ENCODE measurements at regions not wholly inside any gene's neighbourhood (a gene's known extent, or its start where the extent isn't known, plus 50 kb on each side); places are given as distances from the start of the nearest gene placed in this dataset.
"Not testable (repeated sequence)": the region's sequence is repeated elsewhere in the genome, so short reads cannot be mapped to it uniquely, and the experiment has no call there.

DNA sequence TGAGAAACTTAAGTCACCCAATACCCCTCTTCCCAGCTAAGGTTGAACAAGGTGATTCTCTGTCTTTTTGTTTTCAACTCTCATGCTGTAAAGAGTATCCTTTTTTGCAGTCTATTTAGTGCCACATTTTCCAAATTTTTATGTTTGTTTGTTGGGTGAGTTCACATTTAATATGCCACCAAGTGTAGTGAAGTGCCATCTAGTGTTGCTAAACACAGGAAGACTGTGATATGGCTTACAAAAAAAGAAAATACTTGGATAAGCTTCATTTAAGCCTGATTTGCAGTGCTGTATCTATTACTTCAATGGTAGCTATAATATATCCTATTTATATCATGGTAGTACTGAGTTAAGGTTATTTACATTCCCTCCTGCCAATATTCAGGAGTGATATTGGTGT, 319.2 kb upstream of the CHORDC1 start:
- DNase-seq (ENCODE audit: low spot score), result no peak

DNA sequence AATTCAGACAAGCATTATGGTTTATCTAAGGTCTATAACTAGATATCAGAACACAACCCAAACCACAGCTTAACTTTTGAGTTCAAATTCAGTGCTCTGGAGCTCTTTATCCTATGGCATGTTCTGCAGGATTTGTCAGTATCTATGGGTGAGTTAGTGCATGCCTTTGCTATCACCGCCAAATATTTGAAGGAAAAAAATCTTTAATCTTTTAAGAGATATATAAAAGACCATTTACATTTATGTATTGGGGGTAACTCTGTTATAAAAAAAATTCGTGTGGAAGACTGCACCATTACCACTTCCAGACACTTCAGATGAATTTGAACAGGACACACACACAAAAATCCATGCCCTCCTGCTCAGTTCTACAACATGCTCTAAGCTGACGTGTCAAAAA, 313.5 kb upstream of the CHORDC1 start:
- DNase-seq (ENCODE audit: low spot score), result no peak

DNA sequence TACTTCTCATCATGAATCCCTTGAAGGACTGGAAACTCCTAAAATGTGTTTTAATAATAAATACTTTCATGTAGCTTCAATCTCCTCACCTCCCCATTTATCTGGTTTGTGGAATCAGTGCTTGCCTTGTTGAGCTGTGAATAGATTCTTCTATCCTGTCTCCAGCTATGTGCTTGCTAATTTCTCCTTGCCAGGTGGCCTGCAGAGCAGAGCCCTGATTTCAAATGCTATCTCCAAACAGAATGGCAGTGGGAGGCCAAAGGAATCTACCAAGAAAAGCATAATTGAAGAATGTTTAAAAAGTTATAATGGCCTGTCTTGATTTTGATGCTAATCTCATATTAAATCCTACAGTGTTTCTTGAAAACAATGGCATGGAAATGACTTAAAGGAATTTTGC, 309.3 kb upstream of the CHORDC1 start:
- DNase-seq (ENCODE audit: low spot score), result no peak

DNA sequence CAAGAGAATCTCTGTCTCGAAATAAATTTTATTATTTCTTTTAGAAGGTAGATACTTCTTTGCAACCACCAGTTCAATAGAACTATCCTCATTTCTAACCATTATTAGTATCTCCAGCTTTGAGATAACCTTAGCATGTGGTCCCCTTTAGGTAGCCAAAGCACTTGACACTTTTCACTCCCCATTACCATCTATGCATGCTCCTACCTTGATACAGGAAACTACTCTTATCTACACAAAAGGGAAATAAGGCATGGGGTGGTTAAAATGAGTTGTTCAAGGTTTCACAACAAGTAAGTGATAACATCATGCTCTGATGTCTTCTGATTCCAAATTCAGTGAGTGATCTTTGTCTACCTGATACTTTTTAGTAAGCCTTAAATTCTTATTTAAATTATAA, 308.2 kb upstream of the CHORDC1 start:
- DNase-seq (ENCODE audit: low spot score), result no peak

DNA sequence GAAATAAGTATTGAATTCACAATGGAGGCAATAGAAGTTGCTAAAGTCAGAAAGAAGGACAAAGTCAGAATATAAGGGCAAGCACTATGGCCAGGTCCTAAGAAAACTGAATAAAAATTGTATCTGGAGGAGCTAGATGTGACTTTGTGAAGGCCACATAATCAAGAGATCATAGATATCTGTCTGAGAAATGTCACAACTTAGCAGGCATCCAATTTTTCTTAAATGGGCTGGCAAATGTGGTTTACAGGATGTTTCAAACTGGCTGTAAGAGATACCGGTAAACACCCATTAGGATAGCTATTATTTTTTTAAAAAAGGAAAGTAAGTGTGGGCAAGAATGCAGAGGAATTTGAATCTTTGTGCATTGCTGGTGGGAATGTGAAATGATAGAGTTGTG, 303.1 kb upstream of the CHORDC1 start:
- DNase-seq (ENCODE audit: low spot score), result no peak

DNA sequence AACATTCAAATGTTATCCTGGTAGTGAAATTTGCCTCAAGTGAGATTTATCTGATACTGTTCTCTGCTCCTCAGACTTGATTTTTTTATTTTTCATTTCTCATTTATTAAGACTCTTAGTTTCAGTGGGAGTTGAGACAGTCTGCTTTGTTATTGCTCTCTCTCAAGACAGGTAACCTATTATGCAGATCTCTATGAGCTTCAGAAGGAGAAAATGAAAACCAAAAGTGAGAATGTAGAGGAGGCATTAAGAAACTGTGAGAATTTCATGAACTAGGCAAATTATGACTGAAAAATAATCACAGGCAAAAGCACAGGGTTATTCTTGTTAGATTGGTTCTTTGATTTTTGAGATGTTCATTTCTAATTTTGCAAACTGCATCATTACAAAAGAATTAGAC, 290.0 kb upstream of the CHORDC1 start:
- no peak for DNase-seq (ENCODE audit: low spot score)

- DNase-seq (ENCODE audit: low spot score), result no peak
These were observed 288.0 kb upstream of the CHORDC1 start for GRCh38 chr11:90510839-90511238.

DNA sequence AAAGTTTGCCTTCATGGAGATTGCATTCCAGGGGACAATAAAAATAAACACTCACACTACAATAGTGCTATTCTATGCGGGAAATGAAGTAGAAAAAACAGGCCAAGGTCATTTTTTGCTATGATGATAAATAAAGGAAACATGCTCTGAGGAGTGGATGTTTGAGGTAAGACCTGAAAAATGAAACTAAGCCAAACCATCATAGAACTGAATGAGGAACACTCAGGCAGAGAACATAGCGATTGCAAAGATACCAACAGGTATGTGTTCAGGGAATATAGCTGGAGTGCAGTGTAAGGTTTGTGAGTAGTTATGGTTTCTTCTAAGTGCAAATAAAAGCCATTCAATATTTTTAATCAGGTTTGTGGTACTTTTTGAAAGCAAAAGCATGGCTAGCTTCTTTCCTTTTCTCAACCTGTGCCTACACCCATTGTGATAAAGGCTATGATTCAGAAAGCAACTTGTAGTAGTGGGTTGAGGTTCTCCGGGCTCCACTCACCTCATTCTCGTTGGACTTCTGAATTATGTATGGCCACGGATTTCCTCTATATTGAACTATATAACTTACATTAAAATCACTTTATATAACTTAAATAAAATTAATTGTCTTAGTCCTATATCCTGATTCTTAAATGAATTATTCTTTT, 278.2 kb upstream of the CHORDC1 start:
- no peak for DNase-seq (ENCODE audit: low spot score)

DNA sequence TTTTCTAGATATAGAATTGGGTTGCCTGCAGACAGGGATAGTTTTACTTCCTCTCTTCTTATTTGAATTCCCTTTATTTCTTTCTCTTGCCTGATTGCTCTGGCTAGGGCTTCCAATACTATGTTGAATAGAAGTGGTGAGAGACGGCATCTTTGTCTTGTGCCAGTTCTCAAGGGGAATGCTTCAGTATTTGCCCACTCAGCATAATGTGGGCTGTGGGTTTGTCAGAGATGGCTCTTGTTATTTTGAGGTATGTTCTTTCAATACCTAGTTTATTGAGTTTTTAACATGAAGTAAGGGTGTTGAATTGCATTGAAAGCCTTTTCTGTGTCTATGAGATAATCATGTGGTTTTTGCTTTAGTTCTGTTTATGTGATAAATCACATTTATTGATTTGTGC, 273.9 kb upstream of the CHORDC1 start:
- DNase-seq (ENCODE audit: low spot score), result no peak

DNA sequence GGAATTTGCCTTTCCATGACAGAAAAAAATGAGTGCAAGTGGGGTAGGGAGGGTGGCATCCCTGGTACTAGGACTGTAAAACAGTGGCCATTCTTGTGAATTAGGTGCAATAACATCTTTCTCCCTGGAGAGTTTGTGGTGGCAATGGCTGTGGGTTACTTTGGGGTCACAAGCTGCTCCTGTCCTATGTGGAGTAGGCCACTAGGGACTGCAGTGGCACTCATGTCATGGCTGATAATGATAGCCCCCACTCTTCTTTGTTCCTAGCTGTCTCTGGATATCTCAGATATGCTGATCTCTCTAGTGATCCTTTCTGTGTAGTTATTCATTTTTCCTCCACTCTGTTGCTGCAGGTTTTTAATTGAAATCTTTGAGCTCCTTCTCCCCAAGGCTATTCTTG, 270.5 kb upstream of the CHORDC1 start:
- no peak for DNase-seq (ENCODE audit: low spot score)

DNA sequence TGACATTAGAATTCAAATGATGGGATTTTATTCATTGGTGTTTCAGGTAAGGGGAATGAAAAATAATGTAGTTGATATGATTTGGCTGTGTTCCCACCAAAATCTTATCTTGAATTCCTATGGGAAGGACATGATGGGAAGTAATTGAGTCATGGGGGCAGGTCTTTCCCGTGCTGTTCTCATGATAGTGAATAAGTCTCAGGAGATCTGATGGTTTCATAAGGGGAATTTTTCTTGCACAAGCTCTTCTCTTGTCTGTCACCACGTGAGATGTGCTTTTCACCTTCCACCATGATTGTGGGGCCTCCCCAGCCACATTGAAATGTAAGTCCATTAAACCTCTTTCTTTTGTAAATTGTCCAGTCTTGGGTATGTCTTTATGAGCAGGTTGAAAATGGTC, 268.6 kb upstream of the CHORDC1 start:
- no peak for DNase-seq (ENCODE audit: low spot score)

DNA sequence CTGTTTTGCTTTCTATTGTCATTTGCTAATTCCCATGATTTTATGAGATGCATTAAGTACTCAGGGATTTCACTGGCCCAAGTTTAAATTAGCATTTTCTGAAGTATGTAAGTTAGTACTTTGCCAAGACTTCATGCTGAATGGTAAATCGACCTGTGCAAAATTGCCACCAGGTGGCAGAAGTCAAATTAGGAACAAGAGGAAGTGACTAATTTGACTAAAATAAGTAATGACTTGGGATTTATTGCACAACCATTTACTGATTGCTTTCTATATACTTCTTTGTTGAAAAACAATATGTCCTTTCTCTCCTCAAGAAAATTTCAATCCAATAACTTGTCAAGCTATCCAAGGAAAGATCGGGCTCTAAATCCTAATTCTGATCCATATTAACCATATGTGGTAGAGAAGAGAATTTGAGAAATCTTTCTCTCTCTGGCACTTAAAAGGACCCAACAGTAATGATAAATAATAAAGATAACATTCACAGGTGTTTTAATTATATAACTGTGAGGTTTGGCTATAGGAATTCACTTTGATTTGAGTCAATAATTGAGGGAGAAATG, 253.7 kb upstream of the CHORDC1 start:
- peak; percentile 27 for DNase-seq (ENCODE audit: low spot score)

DNA sequence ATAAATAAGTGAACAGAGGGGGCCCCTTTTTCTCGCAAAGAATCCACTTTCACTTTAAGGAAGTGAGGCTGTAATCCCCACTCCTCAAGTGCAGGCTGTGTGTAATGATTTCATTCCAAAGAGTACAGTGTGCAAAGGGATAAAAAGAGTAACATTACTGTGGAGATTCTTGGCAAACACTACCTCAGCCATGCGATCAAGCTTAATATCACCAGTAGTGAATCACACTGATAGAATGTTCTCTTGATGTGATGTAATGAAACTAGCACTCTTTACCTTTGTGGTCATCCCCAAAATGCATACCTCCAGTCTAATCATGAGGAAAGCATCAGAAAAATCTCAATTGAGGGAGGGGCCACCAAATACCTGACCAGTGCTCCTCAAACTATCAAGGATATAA, 246.1 kb upstream of the CHORDC1 start:
- no peak for DNase-seq (ENCODE audit: low spot score)

- no peak for DNase-seq (ENCODE audit: low spot score)
These were observed 242.7 kb upstream of the CHORDC1 start for GRCh38 chr11:90465553-90465952.

DNA sequence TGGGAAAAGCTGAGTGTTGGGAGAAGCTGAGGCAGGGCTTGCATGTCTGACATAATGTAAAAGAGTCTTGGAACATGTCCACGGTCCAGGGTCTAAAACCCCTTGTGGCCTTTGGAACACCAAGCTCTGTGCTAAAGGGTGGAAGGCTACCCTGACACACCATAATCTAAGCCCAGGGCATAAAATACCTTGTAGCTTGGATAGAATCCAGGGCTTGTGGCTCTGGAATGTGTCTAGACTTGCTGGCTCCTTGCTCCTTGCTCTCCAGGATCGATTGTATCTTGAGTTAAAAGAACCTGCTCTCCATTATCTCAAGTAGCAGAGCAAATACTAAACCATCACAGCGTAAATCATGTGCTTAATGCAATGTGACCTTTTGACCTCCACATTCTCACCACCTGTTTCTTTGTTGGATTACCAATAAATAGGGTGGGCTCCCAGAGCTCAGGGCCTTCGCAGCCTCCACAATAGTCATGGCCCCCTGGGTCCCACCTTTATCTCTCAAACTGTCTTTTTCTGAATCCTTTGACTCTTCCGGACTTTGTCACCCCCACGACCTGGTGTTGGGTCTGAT, 232.6 kb upstream of the CHORDC1 start:
- DNase-seq (ENCODE audit: low spot score), result not testable (repeated sequence)

DNA sequence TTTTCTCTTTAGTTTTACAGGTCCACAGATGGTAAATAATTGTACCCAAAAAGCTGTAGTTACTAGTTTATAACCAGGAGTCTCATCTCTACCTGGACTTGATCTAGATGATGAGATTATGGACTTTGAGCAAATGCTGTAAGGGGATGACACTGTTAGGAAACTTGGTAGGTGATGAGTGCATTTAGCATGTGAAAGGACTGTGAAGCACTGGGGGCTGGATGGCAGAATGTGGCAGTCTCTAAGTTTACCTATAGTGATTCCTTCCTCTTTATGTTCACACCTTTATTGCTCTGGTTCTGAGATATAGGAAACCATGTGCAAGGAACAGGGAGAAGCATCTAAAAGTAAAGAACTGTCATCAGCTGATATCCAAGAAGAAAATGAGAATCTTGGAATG, 230.7 kb upstream of the CHORDC1 start:
- no peak for DNase-seq (ENCODE audit: low spot score)

- DNase-seq (ENCODE audit: low spot score), result no peak
These were observed 226.8 kb upstream of the CHORDC1 start for GRCh38 chr11:90449606-90450005.

DNA sequence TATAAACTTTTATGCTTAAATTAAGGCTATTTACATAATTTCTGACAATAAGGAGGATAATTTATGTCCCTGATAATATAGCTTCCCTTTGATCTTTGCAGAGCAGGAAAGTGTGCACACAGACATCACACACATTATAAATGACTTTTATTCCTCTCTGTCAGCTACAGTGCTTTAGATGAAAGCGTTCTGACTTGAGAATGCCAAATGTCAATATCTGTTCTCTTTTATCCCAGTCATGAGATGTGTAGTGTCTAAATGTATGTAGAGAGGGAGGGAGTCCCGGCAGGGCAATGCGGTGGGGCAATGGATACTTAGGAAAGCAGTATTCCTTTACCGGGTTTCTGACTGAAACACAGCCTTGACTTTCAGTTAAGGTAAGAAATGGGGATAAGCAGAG, 225.4 kb upstream of the CHORDC1 start:
- DNase-seq (ENCODE audit: low spot score), result no peak

DNA sequence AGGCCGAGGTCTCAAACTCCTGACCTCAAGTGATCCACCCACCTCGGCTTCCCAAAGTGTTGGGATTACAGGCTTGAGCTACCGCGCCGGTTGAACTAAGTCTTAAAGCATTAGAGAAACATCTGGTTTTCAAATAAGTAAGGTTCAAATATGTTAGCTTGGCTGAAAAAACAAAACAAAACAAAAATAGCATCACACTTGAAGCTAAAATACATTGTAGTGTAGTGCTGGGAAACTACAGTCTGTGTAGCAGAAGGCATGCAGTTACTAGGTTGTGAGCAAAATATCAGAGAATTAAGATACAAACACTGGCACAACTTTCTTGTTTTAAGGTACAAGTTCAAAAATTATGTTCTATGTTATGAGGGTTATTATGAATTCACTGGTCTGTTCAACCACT, 224.8 kb upstream of the CHORDC1 start:
- no peak for DNase-seq (ENCODE audit: low spot score)

GRCh38 chr11:90446207-90446606, 223.4 kb upstream of the CHORDC1 start:
- DNase-seq (ENCODE audit: low spot score), result no peak

GRCh38 chr11:90438069-90438468, 215.2 kb upstream of the CHORDC1 start:
- DNase-seq (ENCODE audit: low spot score), result no peak

DNA sequence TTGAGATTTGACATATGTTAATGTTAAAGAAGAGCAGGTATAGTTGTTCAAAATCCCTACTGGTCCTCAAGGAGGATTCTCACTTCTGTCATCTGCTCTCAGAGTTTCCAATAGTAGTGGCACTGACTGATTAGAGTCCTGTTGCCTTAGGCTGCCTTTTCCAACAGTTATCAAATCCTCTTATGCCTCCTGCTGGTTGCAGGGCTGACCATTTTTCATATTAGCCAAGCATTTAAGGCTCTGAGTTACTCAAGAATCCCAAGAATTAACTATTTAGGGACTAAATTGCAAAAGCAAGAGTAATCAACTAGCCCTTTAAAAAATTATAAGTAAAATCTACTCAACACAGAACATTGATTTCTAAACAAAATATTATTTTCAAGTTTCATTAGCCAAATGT, 212.0 kb upstream of the CHORDC1 start:
- no peak for DNase-seq (ENCODE audit: low spot score)

GRCh38 chr11:90428836-90429235, 206.0 kb upstream of the CHORDC1 start:
- DNase-seq (ENCODE audit: low spot score), result no peak

GRCh38 chr11:90426442-90426841, 203.6 kb upstream of the CHORDC1 start:
- no peak for DNase-seq (ENCODE audit: low spot score)

Data from LoVo (cell line).